ENCODE measurements at regions not wholly inside any gene's neighbourhood (a gene's known extent, or its start where the extent isn't known, plus 50 kb on each side); places are given as distances from the start of the nearest gene placed in this dataset.

- Mint-ChIP-seq H3K27me3 (ENCODE audit: low read depth) (peaks cover 32% of the 10 kb centered on the region), H3K36me3 (no peaks in the 10 kb centered on the region), H3K4me1 (peaks cover 2% of the 10 kb centered on the region), H3K4me3 (no peak overlapping the region), H3K27ac (no peak overlapping the region), H3K9me3 (peaks cover 5% of the 10 kb centered on the region)
- no peak for DNase-seq (ENCODE audit: low spot score in 2 of 2, unreplicated experiment in 2 of 2)
- TF ChIP-seq CTCF (IDR thresholded peaks at IDR 0.05; ENCODE audit: unreplicated experiment): no peak
Measured at GRCh38 chr15:61281328-61281727, 52.2 kb upstream of the RORA start.

All from mesothelial cell of epicardium (in vitro differentiated cells).